Ascending aorta (tissue), 2 donors: ENCODE measurements at regions not wholly inside any gene's neighbourhood (a gene's known extent, or its start where the extent isn't known, plus 50 kb on each side); places are given as distances from the start of the nearest gene placed in this dataset.

ENCODE experiments used
- DNase-seq, 2 donors: peaks; one replicate each; pipeline ENCODE4 v3.0.0-alpha.2; 2019; ENCODE audit warnings: low spot score in 2 of 2
- H3K27ac ChIP-seq, 2 donors: fragments of 200-600 bp; sonication (generic); one replicate each; pipeline ENCODE4 v1.5.1; 2016 to 2017; ENCODE audit warnings: mild to moderate bottlenecking in 1 of 2
- H3K27me3 ChIP-seq: fragments of 200-600 bp; sonication (generic); one replicate; pipeline ENCODE4 v1.5.1; 2017
- H3K36me3 ChIP-seq, 2 donors: fragments of 200-600 bp; sonication (generic); one replicate each; pipeline ENCODE4 v1.5.1; 2016
- H3K4me1 ChIP-seq, 2 donors: fragments of 200-600 bp; sonication (generic); one replicate each; pipeline ENCODE4 v1.5.1; 2016 to 2017; ENCODE audit warnings: mild to moderate bottlenecking in 1 of 2
- H3K4me3 ChIP-seq, 2 donors: fragments of 200-600 bp; sonication (generic); one replicate each; pipeline ENCODE4 v1.5.1; 2016 to 2017; ENCODE audit warnings: mild to moderate bottlenecking in 1 of 2
- H3K9me3 ChIP-seq, 2 donors: fragments of 200-600 bp; sonication (generic); one replicate each; pipeline ENCODE4 v1.5.1; 2016
- CTCF ChIP-seq, 3 experiments: fragments of 200-600 bp in 2 of 3; fragments of 450-650 bp in 1 of 3; sonication (generic) in 2 of 3; IDR thresholded peaks; one replicate each; pipeline ENCODE4 v1.5.1; 2016 to 2019; ENCODE audit warnings: antibody characterized with exemption in 3 of 3, mild to moderate bottlenecking in 1 of 3, moderate library complexity in 1 of 3
- intact Hi-C: fragments of 100-400 bp; cut with DNase I; formaldehyde crosslinking; loops from one replicate; pipeline ENCODE4 v1.15.1; 2023

- Histone ChIP-seq H3K9me3 (no peaks in the 10 kb centered on the region), H3K4me3 (no peak overlapping the region), H3K4me1 (no peaks in the 10 kb centered on the region), H3K27me3 (no peaks in the 10 kb centered on the region), H3K27ac (no peak overlapping the region), H3K36me3 (no peaks in the 10 kb centered on the region)
- TF ChIP-seq CTCF (IDR thresholded peaks at IDR 0.05) = no peak
- DNase-seq = no peak
- intact Hi-C loops = no loop called here
Observed at GRCh38 chr5:164091836-164092235, 586.4 kb downstream of the MAT2B start.

DNA sequence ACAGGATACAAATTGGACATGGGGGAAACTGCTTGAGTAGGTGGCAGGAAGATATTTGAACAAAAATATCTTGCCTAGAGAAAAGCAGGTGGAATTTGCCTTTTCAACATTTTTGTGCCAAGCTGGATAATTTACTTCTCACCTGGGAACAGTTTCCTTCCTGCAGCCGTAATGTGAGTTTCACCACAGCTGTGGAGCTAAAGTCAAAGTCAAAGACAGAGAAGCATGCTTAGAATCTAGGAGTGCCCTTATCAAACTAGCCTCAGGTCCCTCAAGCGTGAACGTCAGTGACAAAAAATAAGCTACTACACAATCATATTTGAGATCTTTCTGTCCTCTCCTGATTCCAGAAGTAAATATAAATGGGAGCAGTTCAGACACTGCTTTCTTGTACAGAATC lies 588.9 kb downstream of the MAT2B start:
- H3K4me3 ChIP-seq = no peak overlapping the region
- no peaks in the 10 kb centered on the region for H3K36me3 ChIP-seq
- no peak for DNase-seq
- no peaks in the 10 kb centered on the region for H3K27me3 ChIP-seq
- H3K4me1 ChIP-seq = no peaks in the 10 kb centered on the region
- TF ChIP-seq CTCF (IDR thresholded peaks at IDR 0.05) = no peak
- H3K27ac ChIP-seq = no peak overlapping the region
- H3K9me3 ChIP-seq = no peaks in the 10 kb centered on the region
- intact Hi-C loops = no loop called here

GRCh38 chr5:164097749-164098148 lies 592.3 kb downstream of the MAT2B start:
- no peak for DNase-seq

DNA sequence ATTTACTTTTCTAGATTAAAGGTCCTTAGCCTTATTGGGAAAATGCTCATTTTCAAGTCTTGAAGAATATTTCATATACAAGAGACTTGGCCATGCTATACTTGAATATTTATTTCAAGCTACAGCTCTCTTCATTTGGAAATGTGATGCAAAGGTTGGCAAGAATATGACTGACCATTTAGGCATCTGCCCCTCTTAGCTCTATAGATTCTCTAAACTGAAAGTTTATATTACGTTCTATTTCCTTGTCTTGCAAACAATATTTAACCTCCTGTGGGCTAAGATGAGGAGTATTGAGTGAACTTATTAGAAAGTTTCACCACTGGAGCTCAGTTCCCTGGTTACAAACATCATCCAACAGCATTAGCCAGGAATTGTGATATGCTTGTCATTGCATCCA lies 593.1 kb downstream of the MAT2B start:
- Histone ChIP-seq H3K27me3 (no peaks in the 10 kb centered on the region), H3K27ac (no peak overlapping the region), H3K36me3 (no peaks in the 10 kb centered on the region), H3K9me3 (no peaks in the 10 kb centered on the region), H3K4me1 (no peaks in the 10 kb centered on the region), H3K4me3 (no peak overlapping the region)
- no peak for TF ChIP-seq CTCF (IDR thresholded peaks at IDR 0.05)
- DNase-seq = no peak
- intact Hi-C loops = no loop called here

More at GRCh38 chr5:164097749-164098148, 592.3 kb downstream of the MAT2B start:
- no peaks in the 10 kb centered on the region for H3K9me3 ChIP-seq
- no peaks in the 10 kb centered on the region for H3K4me1 ChIP-seq
- H3K4me3 ChIP-seq = no peak overlapping the region
- intact Hi-C loops = no loop called here
- no peak overlapping the region for H3K27ac ChIP-seq
- TF ChIP-seq CTCF (IDR thresholded peaks at IDR 0.05) = no peak
- no peaks in the 10 kb centered on the region for H3K27me3 ChIP-seq
- H3K36me3 ChIP-seq = no peaks in the 10 kb centered on the region

- Histone ChIP-seq H3K4me1 (no peaks in the 10 kb centered on the region), H3K27ac (no peak overlapping the region), H3K36me3 (no peaks in the 10 kb centered on the region), H3K4me3 (no peak overlapping the region), H3K9me3 (no peaks in the 10 kb centered on the region), H3K27me3 (no peaks in the 10 kb centered on the region)
- no peak for DNase-seq
- TF ChIP-seq CTCF (IDR thresholded peaks at IDR 0.05) = no peak
- intact Hi-C loops = no loop called here
Observed at GRCh38 chr5:164098979-164099378, 593.6 kb downstream of the MAT2B start.

DNA sequence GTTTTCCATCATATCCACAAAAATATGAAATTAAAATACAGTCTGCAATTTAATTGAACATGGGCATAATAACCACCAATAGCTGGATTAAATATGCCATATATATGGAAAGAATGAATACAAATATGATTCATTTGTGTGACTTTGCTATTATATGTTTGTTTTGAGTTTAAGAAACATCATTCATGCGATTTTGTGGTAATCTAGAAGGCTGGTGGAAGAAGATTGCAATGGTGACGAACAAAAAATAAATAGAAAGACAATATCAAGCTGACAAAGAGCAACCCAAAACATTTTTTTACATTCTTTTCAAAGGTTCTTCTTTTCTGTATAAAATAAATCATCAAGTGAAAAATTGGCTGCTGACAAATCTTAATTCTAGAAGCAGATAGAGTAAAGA lies 610.0 kb downstream of the MAT2B start:
- no peaks in the 10 kb centered on the region for H3K36me3 ChIP-seq
- H3K27me3 ChIP-seq = no peaks in the 10 kb centered on the region
- intact Hi-C loops = no loop called here
- no peak overlapping the region for H3K27ac ChIP-seq
- DNase-seq = no peak
- H3K4me1 ChIP-seq = no peaks in the 10 kb centered on the region
- H3K4me3 ChIP-seq = no peak overlapping the region
- no peaks in the 10 kb centered on the region for H3K9me3 ChIP-seq
- no peak for TF ChIP-seq CTCF (IDR thresholded peaks at IDR 0.05)
